Epithelial cell of esophagus (primary cell): ENCODE measurements at regions not wholly inside any gene's neighbourhood (a gene's known extent, or its start where the extent isn't known, plus 50 kb on each side); places are given as distances from the start of the nearest gene placed in this dataset.
"Not testable (repeated sequence)": the region's sequence is repeated elsewhere in the genome, so short reads cannot be mapped to it uniquely, and the experiment has no call there.

ENCODE experiments used
- DNase-seq: peaks from one replicate; pipeline ENCODE4 v3.0.0; 2010; ENCODE audit warnings: low read depth
- H3K4me3 ChIP-seq: 2 replicates; pipeline ENCODE4 v1.5.1; 2011; ENCODE audit warnings: mild to moderate bottlenecking, low read length, control low read depth
- CTCF ChIP-seq: IDR thresholded peaks from 2 replicates; pipeline ENCODE4 v1.5.1; 2011; ENCODE audit warnings: low read depth, mild to moderate bottlenecking, low read length, control low read depth, inconsistent platforms; ENCODE audit not compliant: insufficient read depth; ENCODE audit errors: missing control alignments

- TF ChIP-seq CTCF, result no peak
- no peak for DNase-seq
- H3K4me3 ChIP-seq, result no peak overlapping the region
These were observed 66.2 kb upstream of the NANOS1 start for GRCh38 chr10:118963341-118963740.

GRCh38 chr10:118963933-118964332 is 65.6 kb upstream of the NANOS1 start:
- no peak for TF ChIP-seq CTCF
- no peak overlapping the region for H3K4me3 ChIP-seq
- no peak for DNase-seq

GRCh38 chr10:118964476-118964875 is 65.0 kb upstream of the NANOS1 start:
- not testable (repeated sequence) for H3K4me3 ChIP-seq, DNase-seq

GRCh38 chr10:118965096-118965495 is 64.4 kb upstream of the NANOS1 start:
- no peak for TF ChIP-seq CTCF
- DNase-seq, result no peak
- no peak overlapping the region for H3K4me3 ChIP-seq

GRCh38 chr10:118965645-118966044 is 63.9 kb upstream of the NANOS1 start:
- no peak for TF ChIP-seq CTCF
- no peak for DNase-seq
- no peak overlapping the region for H3K4me3 ChIP-seq

GRCh38 chr10:118966076-118966849 is 63.3 kb upstream of the NANOS1 start:
- no peak for DNase-seq
- H3K4me3 ChIP-seq, result no peak overlapping the region
- no peak for TF ChIP-seq CTCF

GRCh38 chr10:118966850-118967125 is 62.7 kb upstream of the NANOS1 start:
- TF ChIP-seq CTCF, result no peak
- H3K4me3 ChIP-seq, result no peak overlapping the region
- no peak for DNase-seq
